ENCODE measurements at regions not wholly inside any gene's neighbourhood (a gene's known extent, or its start where the extent isn't known, plus 50 kb on each side); places are given as distances from the start of the nearest gene placed in this dataset.

- no peak for TF ChIP-seq CTCF (IDR thresholded peaks at IDR 0.05; ENCODE audit: borderline replicate concordance, extremely low read depth, insufficient read depth)
- no peak for FAIRE-seq
- Histone ChIP-seq H3K9me3 (ENCODE audit: control insufficient read depth in 2 of 3, insufficient read depth in 1 of 3, low read length in 3 of 3) (peaks cover 0 to 10% (median 0%) of the 10 kb centered on the region in 3 donors), H3K4me3 (ENCODE audit: low read length in 3 of 3) (no peak overlapping the region), H3K27me3 (ENCODE audit: control insufficient read depth, insufficient read depth, low read length) (no peaks in the 10 kb centered on the region), H3K4me1 (ENCODE audit: control insufficient read depth in 2 of 3, insufficient read depth in 2 of 3, low read depth in 1 of 3, low read length in 3 of 3) (no peaks in the 10 kb centered on the region), H3K9ac (ENCODE audit: low read length in 3 of 3) (no peak overlapping the region), H3K27ac (ENCODE audit: low read depth in 2 of 2, low read length in 2 of 2) (no peak overlapping the region), H3K36me3 (ENCODE audit: control insufficient read depth in 2 of 3, insufficient read depth in 3 of 3, low read length in 3 of 3) (no peaks in the 10 kb centered on the region)
- no peak for DNase-seq
- intact Hi-C loops (cut with DNase I), result no loop called here
Observed at GRCh38 chr2:144858211-144858610, 338.3 kb upstream of the ZEB2 start.

- DNase-seq (no peak), FAIRE-seq (no peak)
- intact Hi-C loops (cut with DNase I), result no loop called here
- Histone ChIP-seq H3K4me1 (ENCODE audit: control insufficient read depth in 2 of 3, insufficient read depth in 2 of 3, low read depth in 1 of 3, low read length in 3 of 3) (no peaks in the 10 kb centered on the region), H3K4me3 (ENCODE audit: low read length in 3 of 3) (no peak overlapping the region), H3K36me3 (ENCODE audit: control insufficient read depth in 2 of 3, insufficient read depth in 3 of 3, low read length in 3 of 3) (no peaks in the 10 kb centered on the region), H3K9me3 (ENCODE audit: control insufficient read depth in 2 of 3, insufficient read depth in 1 of 3, low read length in 3 of 3) (peaks cover 0 to 10% (median 0%) of the 10 kb centered on the region in 3 donors), H3K27me3 (ENCODE audit: control insufficient read depth, insufficient read depth, low read length) (no peaks in the 10 kb centered on the region), H3K27ac (ENCODE audit: low read depth in 2 of 2, low read length in 2 of 2) (no peak overlapping the region), H3K9ac (ENCODE audit: low read length in 3 of 3) (no peak overlapping the region)
- no peak for TF ChIP-seq CTCF (IDR thresholded peaks at IDR 0.05; ENCODE audit: borderline replicate concordance, extremely low read depth, insufficient read depth)
Observed at GRCh38 chr2:144854596-144854995, 334.7 kb upstream of the ZEB2 start.

GRCh38 chr2:144849612-144850011 lies 329.7 kb upstream of the ZEB2 start:
- intact Hi-C loops (cut with DNase I), result no loop called here
- Histone ChIP-seq H3K4me1 (ENCODE audit: control insufficient read depth in 2 of 3, insufficient read depth in 2 of 3, low read depth in 1 of 3, low read length in 3 of 3) (no peaks in the 10 kb centered on the region), H3K4me3 (ENCODE audit: low read length in 3 of 3) (no peak overlapping the region), H3K27me3 (ENCODE audit: control insufficient read depth, insufficient read depth, low read length) (no peaks in the 10 kb centered on the region), H3K9me3 (ENCODE audit: control insufficient read depth in 2 of 3, insufficient read depth in 1 of 3, low read length in 3 of 3) (peaks cover 0 to 4% (median 0%) of the 10 kb centered on the region in 3 donors), H3K27ac (ENCODE audit: low read depth in 2 of 2, low read length in 2 of 2) (no peak overlapping the region), H3K36me3 (ENCODE audit: control insufficient read depth in 2 of 3, insufficient read depth in 3 of 3, low read length in 3 of 3) (no peaks in the 10 kb centered on the region), H3K9ac (ENCODE audit: low read length in 3 of 3) (no peak overlapping the region)
- DNase-seq (no peak), FAIRE-seq (no peak)
- TF ChIP-seq CTCF (IDR thresholded peaks at IDR 0.05; ENCODE audit: borderline replicate concordance, extremely low read depth, insufficient read depth), result no peak

GRCh38 chr2:144848423-144848822 lies 328.5 kb upstream of the ZEB2 start:
- no peaks in the 10 kb centered on the region for H3K36me3 ChIP-seq (ENCODE audit: control insufficient read depth in 2 of 3, insufficient read depth in 3 of 3, low read length in 3 of 3)
- no peaks in the 10 kb centered on the region for H3K27me3 ChIP-seq (ENCODE audit: control insufficient read depth, insufficient read depth, low read length)
- no peak for TF ChIP-seq CTCF (IDR thresholded peaks at IDR 0.05; ENCODE audit: borderline replicate concordance, extremely low read depth, insufficient read depth)
- H3K27ac ChIP-seq (ENCODE audit: low read depth in 2 of 2, low read length in 2 of 2), result no peak overlapping the region
- H3K4me3 ChIP-seq (ENCODE audit: low read length in 3 of 3), result no peak overlapping the region
- no peaks in the 10 kb centered on the region for H3K4me1 ChIP-seq (ENCODE audit: control insufficient read depth in 2 of 3, insufficient read depth in 2 of 3, low read depth in 1 of 3, low read length in 3 of 3)
- intact Hi-C loops (cut with DNase I), result no loop called here
- H3K9ac ChIP-seq (ENCODE audit: low read length in 3 of 3), result no peak overlapping the region
- H3K9me3 ChIP-seq (ENCODE audit: control insufficient read depth in 2 of 3, insufficient read depth in 1 of 3, low read length in 3 of 3), result no peaks in the 10 kb centered on the region
- FAIRE-seq, result no peak
- no peak for DNase-seq

All from kidney (tissue), 13 donors.